Activated B cell treated with CpG ODN at 0.5 μM for 24 hours (primary cell): ENCODE measurements at regions not wholly inside any gene's neighbourhood (a gene's known extent, or its start where the extent isn't known, plus 50 kb on each side); places are given as distances from the start of the nearest gene placed in this dataset.

Experiments
- ATAC-seq: fragments of 200-7000 bp; cut with Tn5 transposase; one replicate; pipeline ENCODE4 v1.10.0; 2021; ENCODE audit warnings: low read depth, mild to moderate bottlenecking, moderate library complexity
- CTCF ChIA-PET: fragments of 350-600 bp; sonication (Branson Sonifier 250); formaldehyde crosslinking; loops from one replicate; lab custom pipeline; 2021; ENCODE audit warnings: antibody characterized with exemption; lab: Charles Lee
- POLR2A ChIA-PET: fragments of 350-600 bp; sonication (Branson Sonifier 250); formaldehyde crosslinking; loops from one replicate; lab custom pipeline; 2021; ENCODE audit warnings: antibody characterized with exemption; lab: Charles Lee
- DNase-seq: peaks from one replicate; pipeline ENCODE4 v3.0.0; 2022
- H3K27ac Mint-ChIP-seq: one replicate; pipeline ENCODE4 v1.8.0; 2020; ENCODE audit warnings: mixed read lengths
- H3K27me3 Mint-ChIP-seq: one replicate; pipeline ENCODE4 v1.8.0; 2021; ENCODE audit warnings: mixed read lengths
- H3K36me3 Mint-ChIP-seq: one replicate; pipeline ENCODE4 v1.8.0; 2021; ENCODE audit warnings: low read depth, mixed read lengths
- H3K4me1 Mint-ChIP-seq: one replicate; pipeline ENCODE4 v1.8.0; 2021; ENCODE audit warnings: mixed read lengths
- H3K4me3 Mint-ChIP-seq: one replicate; pipeline ENCODE4 v1.8.0; 2020; ENCODE audit warnings: mild to moderate bottlenecking, mixed read lengths
- H3K9me3 Mint-ChIP-seq: one replicate; pipeline ENCODE4 v1.8.0; 2020; ENCODE audit warnings: mixed read lengths
- intact Hi-C: fragments of 100-400 bp; cut with micrococcal nuclease; formaldehyde crosslinking; loops from one replicate; pipeline ENCODE4 v1.15.1; 2024
- TF ChIP-seq, protein P1 (sequence below): fragments of 200-600 bp; IDR thresholded peaks from one replicate; pipeline ENCODE4 v1.8.0; 2022; ENCODE audit warnings: antibody characterized with exemption, mild to moderate bottlenecking

DNA sequence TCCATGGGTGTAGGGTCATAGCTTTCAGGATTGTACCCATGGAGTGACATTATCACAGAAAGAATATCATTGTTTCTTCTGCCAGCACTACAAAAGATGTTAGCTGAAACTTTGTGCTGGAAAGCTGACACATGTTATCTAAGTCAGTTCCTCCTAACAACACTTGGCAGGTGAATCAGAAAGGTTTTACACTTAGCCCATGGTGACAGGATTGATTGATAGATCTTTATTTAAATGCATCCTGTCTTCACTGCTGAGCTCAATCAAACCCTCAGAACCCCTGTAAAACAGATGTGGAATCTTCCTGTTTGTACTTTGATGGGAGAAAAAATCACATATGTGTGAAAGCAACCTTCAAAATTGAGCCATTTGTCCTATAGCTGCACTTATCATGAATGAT lies 811.5 kb upstream of the ANO3 start:
- no peaks in the 10 kb centered on the region for H3K36me3 Mint-ChIP-seq
- peaks cover 3% of the 10 kb centered on the region for H3K9me3 Mint-ChIP-seq
- CTCF ChIA-PET, result no interaction called here
- no peaks in the 10 kb centered on the region for H3K4me1 Mint-ChIP-seq
- intact Hi-C loops, result no loop called here
- ATAC-seq (no peak), DNase-seq (no peak)
- no peaks in the 10 kb centered on the region for H3K27me3 Mint-ChIP-seq
- TF ChIP-seq, protein P1, sequence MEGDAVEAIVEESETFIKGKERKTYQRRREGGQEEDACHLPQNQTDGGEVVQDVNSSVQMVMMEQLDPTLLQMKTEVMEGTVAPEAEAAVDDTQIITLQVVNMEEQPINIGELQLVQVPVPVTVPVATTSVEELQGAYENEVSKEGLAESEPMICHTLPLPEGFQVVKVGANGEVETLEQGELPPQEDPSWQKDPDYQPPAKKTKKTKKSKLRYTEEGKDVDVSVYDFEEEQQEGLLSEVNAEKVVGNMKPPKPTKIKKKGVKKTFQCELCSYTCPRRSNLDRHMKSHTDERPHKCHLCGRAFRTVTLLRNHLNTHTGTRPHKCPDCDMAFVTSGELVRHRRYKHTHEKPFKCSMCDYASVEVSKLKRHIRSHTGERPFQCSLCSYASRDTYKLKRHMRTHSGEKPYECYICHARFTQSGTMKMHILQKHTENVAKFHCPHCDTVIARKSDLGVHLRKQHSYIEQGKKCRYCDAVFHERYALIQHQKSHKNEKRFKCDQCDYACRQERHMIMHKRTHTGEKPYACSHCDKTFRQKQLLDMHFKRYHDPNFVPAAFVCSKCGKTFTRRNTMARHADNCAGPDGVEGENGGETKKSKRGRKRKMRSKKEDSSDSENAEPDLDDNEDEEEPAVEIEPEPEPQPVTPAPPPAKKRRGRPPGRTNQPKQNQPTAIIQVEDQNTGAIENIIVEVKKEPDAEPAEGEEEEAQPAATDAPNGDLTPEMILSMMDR, result no peak
- no peak overlapping the region for H3K27ac Mint-ChIP-seq
- no peak overlapping the region for H3K4me3 Mint-ChIP-seq
- POLR2A ChIA-PET, result no interaction called here

DNA sequence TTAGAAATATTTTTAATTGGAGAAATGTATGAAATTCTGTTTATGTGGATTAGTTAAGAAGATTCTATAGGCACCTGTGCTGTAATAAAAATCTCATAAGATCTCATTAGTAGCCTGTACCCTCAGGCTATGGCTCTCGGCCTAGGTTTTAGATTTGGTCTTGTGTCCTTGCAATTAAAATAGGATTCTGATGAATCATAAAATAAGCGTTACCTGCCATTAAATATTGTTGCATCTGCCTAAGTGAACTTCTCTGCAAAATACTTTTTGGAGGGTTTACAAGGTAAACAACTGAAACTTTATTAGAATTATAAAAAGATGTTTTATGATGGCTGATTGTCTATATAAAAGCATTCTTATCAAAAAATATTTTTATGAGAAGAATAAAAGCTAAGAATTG lies 804.1 kb upstream of the ANO3 start:
- intact Hi-C loops, result no loop called here
- Mint-ChIP-seq H3K4me1 (no peaks in the 10 kb centered on the region), H3K9me3 (no peaks in the 10 kb centered on the region), H3K27ac (no peak overlapping the region), H3K36me3 (no peaks in the 10 kb centered on the region), H3K4me3 (no peak overlapping the region), H3K27me3 (no peaks in the 10 kb centered on the region)
- no peak for DNase-seq
- CTCF ChIA-PET, result no interaction called here
- POLR2A ChIA-PET, result no interaction called here
- no peak for ATAC-seq
- TF ChIP-seq, protein P1, result no peak

DNA sequence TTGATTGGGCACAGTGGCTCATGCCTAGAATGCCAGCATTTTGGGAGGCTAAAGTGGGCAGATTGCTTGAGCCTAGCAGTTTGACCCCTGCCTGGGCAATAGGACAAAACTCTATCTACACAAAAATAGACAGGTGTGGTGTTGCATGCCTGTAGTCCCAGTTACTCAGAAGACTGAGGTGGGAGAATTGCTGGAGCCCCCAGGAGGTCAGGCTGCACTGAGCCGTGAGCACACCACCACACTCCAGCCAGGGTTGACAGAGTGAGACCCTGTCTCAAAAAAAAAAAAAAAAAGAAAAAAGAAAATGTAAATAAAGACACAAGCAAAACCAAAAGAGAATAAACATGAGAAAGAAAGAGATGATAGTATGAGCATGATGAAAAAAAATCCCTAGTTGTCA lies 802.4 kb upstream of the ANO3 start:
- H3K4me1 Mint-ChIP-seq, result no peaks in the 10 kb centered on the region
- CTCF ChIA-PET, result no interaction called here
- H3K4me3 Mint-ChIP-seq, result no peak overlapping the region
- ATAC-seq, result no peak
- H3K27ac Mint-ChIP-seq, result no peak overlapping the region
- H3K27me3 Mint-ChIP-seq, result no peaks in the 10 kb centered on the region
- no peak for DNase-seq
- no peaks in the 10 kb centered on the region for H3K36me3 Mint-ChIP-seq
- no peaks in the 10 kb centered on the region for H3K9me3 Mint-ChIP-seq
- POLR2A ChIA-PET, result no interaction called here
- TF ChIP-seq, protein P1, result no peak
- intact Hi-C loops, result no loop called here

DNA sequence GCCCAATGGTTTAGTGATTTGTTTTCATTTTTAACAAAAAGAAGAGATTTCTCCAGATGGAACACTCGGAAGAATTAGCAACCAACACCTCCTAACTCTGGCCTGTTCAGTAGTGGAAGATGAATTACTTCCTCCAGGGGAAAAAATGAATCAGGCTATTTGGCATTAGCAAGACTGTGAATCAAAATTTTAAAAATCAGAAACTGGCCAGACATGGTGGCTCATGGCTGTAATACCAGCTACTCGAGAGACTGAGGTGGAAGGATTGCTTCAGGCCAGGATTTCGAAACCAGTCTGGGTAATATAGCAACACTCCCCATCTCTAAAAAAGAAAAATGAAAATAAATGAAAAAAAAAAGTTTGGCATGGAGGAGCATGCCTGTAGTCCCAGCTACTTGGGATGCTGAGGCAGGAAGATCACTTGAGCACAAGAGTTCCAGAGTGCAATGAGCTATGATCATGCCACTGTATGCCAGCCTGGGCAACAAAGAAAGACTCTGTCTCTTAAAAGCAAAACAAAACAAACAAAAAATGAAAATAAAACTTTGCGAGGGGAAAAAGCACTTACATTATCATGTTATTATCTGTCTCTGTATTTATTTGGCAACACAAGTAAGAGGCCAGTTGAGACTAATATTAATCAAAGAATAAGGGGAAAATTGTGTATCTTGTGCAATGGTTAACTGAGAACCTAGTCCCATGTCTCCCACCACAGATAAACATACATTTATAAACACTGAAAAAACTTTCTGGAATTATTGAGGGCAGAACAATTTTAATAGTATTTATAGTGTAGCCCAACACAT lies 796.3 kb upstream of the ANO3 start:
- ChIA-PET CTCF (no interaction called here), POLR2A (no interaction called here)
- H3K4me3 Mint-ChIP-seq, result no peak overlapping the region
- no peaks in the 10 kb centered on the region for H3K27me3 Mint-ChIP-seq
- H3K4me1 Mint-ChIP-seq, result no peaks in the 10 kb centered on the region
- no peaks in the 10 kb centered on the region for H3K36me3 Mint-ChIP-seq
- no peak overlapping the region for H3K27ac Mint-ChIP-seq
- TF ChIP-seq, protein P1, result no peak
- DNase-seq (no peak), ATAC-seq (no peak)
- intact Hi-C loops, result no loop called here
- peaks cover 2% of the 10 kb centered on the region for H3K9me3 Mint-ChIP-seq

DNA sequence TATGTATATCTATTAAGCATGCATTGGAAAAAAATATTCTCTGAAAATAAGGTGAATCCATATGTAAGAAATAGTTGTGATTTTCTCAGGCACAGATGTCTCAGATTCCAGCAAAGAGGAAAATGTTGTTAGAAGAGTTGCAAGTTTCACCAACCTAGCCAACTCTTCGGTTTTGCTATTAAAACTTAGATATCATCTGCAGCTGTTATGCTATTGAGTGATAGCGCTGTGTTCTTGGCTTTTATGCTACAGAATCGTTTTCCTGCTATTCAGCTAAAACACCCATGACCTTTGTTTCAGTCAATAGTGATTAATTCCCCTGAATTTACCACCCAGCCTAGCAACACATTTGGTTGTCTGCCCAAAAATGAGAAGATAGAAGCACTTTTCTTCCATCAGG lies 795.6 kb upstream of the ANO3 start:
- Mint-ChIP-seq H3K9me3 (peaks cover 2% of the 10 kb centered on the region), H3K4me1 (no peaks in the 10 kb centered on the region), H3K27me3 (no peaks in the 10 kb centered on the region), H3K36me3 (no peaks in the 10 kb centered on the region), H3K4me3 (no peak overlapping the region), H3K27ac (no peak overlapping the region)
- TF ChIP-seq, protein P1, result no peak
- POLR2A ChIA-PET, result no interaction called here
- intact Hi-C loops, result no loop called here
- CTCF ChIA-PET, result no interaction called here
- DNase-seq, result no peak
- ATAC-seq, result no peak
